SK-N-SH (cell line): ENCODE measurements at regions not wholly inside any gene's neighbourhood (a gene's known extent, or its start where the extent isn't known, plus 50 kb on each side); places are given as distances from the start of the nearest gene placed in this dataset.
A peak's percentile ranks its signal among the peaks of the same experiment; 100 is the strongest.

Experiments used
- CTCF ChIA-PET: fragments of 300-600, 350-600 bp; formaldehyde crosslinking; extraction: SDS; loops from one replicate; lab custom pipeline; 2021; lab: Yijun Ruan, JAX
- POLR2A ChIA-PET: fragments of 350-600 bp; sonication (Branson Sonifier 250); formaldehyde crosslinking; extraction: SDS; loops from one replicate; lab custom pipeline; 2020; ENCODE audit warnings: antibody characterized with exemption, inconsistent platforms; lab: Yijun Ruan, JAX
- DNase-seq: peaks from one replicate; pipeline ENCODE4 v3.0.0; 2012
- H2AFZ ChIP-seq: fragments of 200-600 bp; sonication (generic); 2 replicates; pipeline ENCODE4 v1.8.1; 2016; ENCODE audit warnings: antibody characterized with exemption, mild to moderate bottlenecking, low read depth
- H3F3A ChIP-seq: fragments of 200-600 bp; sonication (generic); replicated peaks from 2 replicates; pipeline ENCODE3; 2016; ENCODE audit warnings: antibody characterized with exemption, mild to moderate bottlenecking; ENCODE audit not compliant: insufficient read depth
- H3K27ac ChIP-seq, 2 experiments: fragments of 200-500 bp in 1 of 2; fragments of 200-600 bp in 1 of 2; sonication (Bioruptor generic) in 1 of 2; sonication (generic), shearing (Covaris generic) in 1 of 2; 2 replicates each; pipeline versions ENCODE4 v1.5.1 to v1.6.1; 2014 to 2016; ENCODE audit warnings: low read depth in 2 of 2, inconsistent platforms in 1 of 2, low read length in 1 of 2, mild to moderate bottlenecking in 1 of 2, mixed read lengths in 1 of 2
- H3K27me3 ChIP-seq: fragments of 200-600 bp; sonication (generic), shearing (Covaris generic); 2 replicates; pipeline ENCODE4 v1.6.1; 2016; ENCODE audit warnings: mixed run types; ENCODE audit not compliant: insufficient read depth
- H3K36me3 ChIP-seq, 2 experiments: fragments of 200-500 bp in 1 of 2; fragments of 200-600 bp in 1 of 2; sonication (Bioruptor generic) in 1 of 2; sonication (generic) in 1 of 2; replicated peaks in 1 of 2; 2 replicates each; pipeline versions ENCODE3 to v1.5.1; 2014 to 2016; ENCODE audit warnings: low read length in 1 of 2, mild to moderate bottlenecking in 1 of 2; ENCODE audit not compliant: insufficient read depth in 2 of 2, control insufficient read depth in 1 of 2
- H3K4me1 ChIP-seq, 2 experiments: fragments of 200-500 bp in 1 of 2; fragments of 200-600 bp in 1 of 2; sonication (Bioruptor generic) in 1 of 2; sonication (generic), shearing (Covaris generic) in 1 of 2; 2 replicates each; pipeline versions ENCODE4 v1.5.1 to v1.6.1; 2014 to 2016; ENCODE audit warnings: low read depth in 1 of 2, low read length in 1 of 2, mixed run types in 1 of 2; ENCODE audit not compliant: insufficient read depth in 2 of 2, control insufficient read depth in 1 of 2
- H3K4me2 ChIP-seq: fragments of 200-600 bp; sonication (generic), shearing (Covaris generic); 2 replicates; pipeline ENCODE4 v1.6.1; 2017; ENCODE audit warnings: mixed run types
- H3K4me3 ChIP-seq, 2 experiments: fragments of 200-500 bp in 1 of 2; fragments of 200-600 bp in 1 of 2; sonication (Bioruptor generic) in 1 of 2; sonication (generic), shearing (Covaris generic) in 1 of 2; 2 replicates each; pipeline versions ENCODE4 v1.5.1 to v1.8.1; 2014 to 2016; ENCODE audit warnings: low read depth in 2 of 2, inconsistent platforms in 1 of 2, low read length in 1 of 2, mild to moderate bottlenecking in 1 of 2, mixed read lengths in 1 of 2, moderate library complexity in 1 of 2
- H3K79me2 ChIP-seq: fragments of 200-600 bp; sonication (generic); 2 replicates; pipeline ENCODE4 v1.8.1; 2017; ENCODE audit warnings: mild to moderate bottlenecking; ENCODE audit not compliant: insufficient read depth
- H3K9ac ChIP-seq: fragments of 200-600 bp; sonication (generic); 2 replicates; pipeline ENCODE4 v1.6.1; 2017; ENCODE audit warnings: mixed run types
- H3K9me2 ChIP-seq: fragments of 200-600 bp; sonication (generic); 2 replicates; pipeline ENCODE4 v1.6.1; 2017; ENCODE audit warnings: mixed run types
- H3K9me3 ChIP-seq: fragments of 200-600 bp; sonication (generic); 2 replicates; pipeline ENCODE4 v1.6.1; 2017; ENCODE audit warnings: mixed run types, mild to moderate bottlenecking, moderate library complexity
- H4K20me1 ChIP-seq: fragments of 200-600 bp; sonication (generic); 2 replicates; pipeline ENCODE4 v1.6.1; 2017; ENCODE audit warnings: mild to moderate bottlenecking, mixed run types; ENCODE audit not compliant: insufficient read depth
- EP300 ChIP-seq, 2 experiments: IDR thresholded peaks; 2 replicates each; pipeline versions ENCODE4 v1.4.0 to v1.6.1; 2012; ENCODE audit warnings: borderline replicate concordance in 1 of 2, low read depth in 1 of 2, low read length in 1 of 2
- FOXJ3 ChIP-seq: sonication (generic); formaldehyde crosslinking; IDR thresholded peaks from 2 replicates; pipeline ENCODE4 v1.5.1; 2020; ENCODE audit warnings: mild to moderate bottlenecking, missing genetic modification reagents
- FOXM1 ChIP-seq: IDR thresholded peaks from 2 replicates; pipeline ENCODE4 v1.4.0; 2012; ENCODE audit warnings: low read depth, mild to moderate bottlenecking
- GABPA ChIP-seq: IDR thresholded peaks from 2 replicates; pipeline ENCODE4 v1.4.0; 2012; ENCODE audit warnings: low read depth, mild to moderate bottlenecking
- GATA2 ChIP-seq: sonication (generic); formaldehyde crosslinking; IDR thresholded peaks from 2 replicates; pipeline ENCODE4 v1.5.0; 2020; ENCODE audit warnings: mild to moderate bottlenecking, missing genetic modification reagents
- MEF2A ChIP-seq: IDR thresholded peaks from 2 replicates; pipeline ENCODE4 v1.4.0; 2012; ENCODE audit warnings: low read depth, borderline replicate concordance
- POLR2AphosphoS5 ChIP-seq: IDR thresholded peaks from 2 replicates; pipeline ENCODE4 v1.6.1; 2012; ENCODE audit warnings: low read depth, low read length
- RCOR1 ChIP-seq: fragments of 150-350 bp; IDR thresholded peaks from 2 replicates; pipeline ENCODE4 v1.6.1; 2017; ENCODE audit warnings: antibody characterized with exemption, low read length
- RFX5 ChIP-seq: IDR thresholded peaks from 2 replicates; pipeline ENCODE4 v1.6.1; 2012; ENCODE audit warnings: mild to moderate bottlenecking, improper control_type of control experiment, low read length
- SMC3 ChIP-seq: IDR thresholded peaks from 2 replicates; pipeline ENCODE4 v1.6.1; 2012; ENCODE audit warnings: low read depth, low read length, improper control_type of control experiment
- TAF1 ChIP-seq: IDR thresholded peaks from 2 replicates; pipeline ENCODE4 v1.6.1; 2012; ENCODE audit warnings: low read depth, mild to moderate bottlenecking, low read length, moderate library complexity, borderline replicate concordance
- TCF12 ChIP-seq: IDR thresholded peaks from 2 replicates; pipeline ENCODE4 v1.4.0; 2012
- WGBS: methylation state at CpG from one replicate; pipeline ENCODE4 v1.1.6; 2017; ENCODE audit warnings: low lambda C conversion rate; 5-methylcytosine and 5-hydroxymethylcytosine counted together
- TF ChIP-seq, protein P1 (sequence below): fragments of 150-350 bp; IDR thresholded peaks from 2 replicates; pipeline ENCODE4 v1.6.1; 2017; ENCODE audit warnings: antibody characterized with exemption, low read length, low read depth, borderline replicate concordance
- TF ChIP-seq, protein P2 (sequence below): IDR thresholded peaks from 2 replicates; pipeline ENCODE4 v1.6.1; 2012; ENCODE audit warnings: mild to moderate bottlenecking, low read depth, low read length, moderate library complexity
- TF ChIP-seq, protein P3 (sequence below): IDR thresholded peaks from 2 replicates; pipeline ENCODE4 v1.4.0; 2012; ENCODE audit warnings: low read depth, borderline replicate concordance

DNA sequence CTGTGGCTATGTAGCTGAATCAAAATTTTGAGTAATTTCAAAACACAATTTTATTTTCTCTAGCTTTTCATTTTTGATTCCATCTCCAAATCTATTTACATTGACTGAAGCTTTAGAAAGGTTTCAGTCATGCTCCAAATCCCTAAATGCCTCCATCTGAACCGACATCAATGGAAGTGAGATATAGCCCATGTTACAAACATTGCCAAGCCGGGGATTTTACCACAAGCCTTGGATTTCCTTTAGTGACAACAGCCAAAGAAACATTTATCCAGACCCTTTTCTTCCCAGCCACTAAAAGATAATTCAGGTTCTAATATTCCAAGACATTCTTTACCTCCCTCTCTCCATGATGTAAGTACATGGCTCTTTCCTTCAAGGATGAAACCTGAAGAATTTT is 1087.7 kb upstream of the SEMA6A start:
- DNase-seq: no peak
- POLR2A ChIA-PET: no interaction called here
- no peaks in the 10 kb centered on the region for H4K20me1 ChIP-seq
- no peak overlapping the region for H3K4me2 ChIP-seq
- H3K27me3 ChIP-seq: no peaks in the 10 kb centered on the region
- H3F3A ChIP-seq: no peaks in the 10 kb centered on the region
- no peaks in the 10 kb centered on the region for H3K9me2 ChIP-seq
- 24% methylated on average over 2 of the region's 2 CpGs for WGBS
- H3K4me1 ChIP-seq: no peaks in the 10 kb centered on the region
- no peaks in the 10 kb centered on the region for H3K79me2 ChIP-seq
- H3K4me3 ChIP-seq: no peak overlapping the region
- H3K36me3 ChIP-seq: no peaks in the 10 kb centered on the region
- no peak overlapping the region for H2AFZ ChIP-seq
- H3K9ac ChIP-seq: no peak overlapping the region
- no peak overlapping the region for H3K27ac ChIP-seq
- no peak for TF ChIP-seq GABPA
- no peak for TF ChIP-seq FOXM1
- TF ChIP-seq GATA2 (CRISPR knock-in tag): no peak
- TF ChIP-seq RFX5: no peak
- CTCF ChIA-PET: interaction anchor here (0.6 kb wide), 1 partner anchor 30 kb away, joined by 3 read pairs; no protein-coding TSS in a partner anchor
- H3K9me3 ChIP-seq: no peaks in the 10 kb centered on the region

DNA sequence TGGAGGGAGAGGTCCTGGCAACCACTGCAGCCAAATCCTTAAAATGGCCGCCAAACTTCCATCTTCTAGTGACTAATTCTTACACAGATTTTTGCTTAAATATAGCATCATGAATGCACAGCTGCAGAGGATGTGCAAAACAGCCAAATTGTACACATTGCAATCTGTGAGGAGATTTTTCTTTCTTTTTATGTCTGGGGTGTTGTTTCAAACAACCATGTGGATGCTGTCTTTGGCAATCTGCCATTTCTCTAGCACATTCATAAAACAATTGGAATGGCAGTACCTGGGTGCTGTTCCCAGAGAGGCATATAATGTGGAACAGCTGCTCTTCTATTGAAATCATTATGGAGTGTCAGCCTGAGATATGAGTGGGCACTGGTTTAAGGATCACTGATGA is 1082.9 kb upstream of the SEMA6A start:
- Histone ChIP-seq H3F3A (no peaks in the 10 kb centered on the region), H3K36me3 (no peaks in the 10 kb centered on the region), H3K9me2 (no peaks in the 10 kb centered on the region), H3K9ac (no peak overlapping the region), H3K27ac (no peak overlapping the region), H3K27me3 (no peaks in the 10 kb centered on the region), H2AFZ (no peak overlapping the region), H3K4me1 (no peaks in the 10 kb centered on the region), H4K20me1 (no peaks in the 10 kb centered on the region), H3K4me3 (no peak overlapping the region), H3K9me3 (no peaks in the 10 kb centered on the region), H3K4me2 (no peak overlapping the region), H3K79me2 (no peaks in the 10 kb centered on the region)
- TF ChIP-seq EP300 (IDR thresholded peaks at IDR 0.05; ENCODE audit: borderline replicate concordance in 1 of 2, low read depth in 1 of 2, low read length in 1 of 2) (peak in 1 of 2 experiments; percentile 34; a peak in 1 of 4 replicates), TCF12 (no peak), RCOR1 (0 out of 2 replicates have a peak, but pooled peaks have one; percentile 9), POLR2AphosphoS5 (no peak)
- 25% methylated on average over 1 of the region's 1 CpG for WGBS
- POLR2A ChIA-PET: no interaction called here
- DNase-seq: peak; percentile 11
- CTCF ChIA-PET: no interaction called here

DNA sequence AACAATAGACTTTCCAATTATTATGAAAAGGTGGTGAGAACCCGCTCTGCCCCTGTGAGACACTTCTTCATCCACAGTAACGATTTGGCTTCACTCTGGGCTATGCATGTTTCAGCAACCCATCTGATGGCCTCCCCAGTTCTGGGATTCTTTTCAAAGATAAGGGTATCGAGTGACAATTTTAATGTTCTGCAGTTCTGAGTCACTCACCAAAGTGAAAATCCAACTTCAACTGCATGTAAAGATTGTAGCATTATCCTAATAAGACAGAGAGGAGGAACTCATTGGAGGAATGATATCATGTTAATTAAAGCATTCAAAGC is 1078.3 kb upstream of the SEMA6A start:
- POLR2A ChIA-PET: no interaction called here
- H3K4me1 ChIP-seq: no peaks in the 10 kb centered on the region
- no peak overlapping the region for H3K27ac ChIP-seq
- H4K20me1 ChIP-seq: no peaks in the 10 kb centered on the region
- WGBS: 14% methylated on average over 3 of the region's 3 CpGs
- no peak overlapping the region for H3K4me2 ChIP-seq
- no peaks in the 10 kb centered on the region for H3K9me2 ChIP-seq
- H3K4me3 ChIP-seq: no peak overlapping the region
- no peaks in the 10 kb centered on the region for H3K27me3 ChIP-seq
- H3K36me3 ChIP-seq: no peaks in the 10 kb centered on the region
- DNase-seq: no peak
- no peaks in the 10 kb centered on the region for H3K79me2 ChIP-seq
- H3F3A ChIP-seq: no peaks in the 10 kb centered on the region
- no peak for TF ChIP-seq SMC3
- no peak for TF ChIP-seq EP300 (IDR thresholded peaks at IDR 0.05; ENCODE audit: borderline replicate concordance in 1 of 2, low read depth in 1 of 2, low read length in 1 of 2)
- TF ChIP-seq, protein P1, sequence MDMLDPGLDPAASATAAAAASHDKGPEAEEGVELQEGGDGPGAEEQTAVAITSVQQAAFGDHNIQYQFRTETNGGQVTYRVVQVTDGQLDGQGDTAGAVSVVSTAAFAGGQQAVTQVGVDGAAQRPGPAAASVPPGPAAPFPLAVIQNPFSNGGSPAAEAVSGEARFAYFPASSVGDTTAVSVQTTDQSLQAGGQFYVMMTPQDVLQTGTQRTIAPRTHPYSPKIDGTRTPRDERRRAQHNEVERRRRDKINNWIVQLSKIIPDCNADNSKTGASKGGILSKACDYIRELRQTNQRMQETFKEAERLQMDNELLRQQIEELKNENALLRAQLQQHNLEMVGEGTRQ: no peak
- no peak for TF ChIP-seq FOXJ3 (CRISPR knock-in tag)
- TF ChIP-seq MEF2A: no peak
- TF ChIP-seq, protein P2, sequence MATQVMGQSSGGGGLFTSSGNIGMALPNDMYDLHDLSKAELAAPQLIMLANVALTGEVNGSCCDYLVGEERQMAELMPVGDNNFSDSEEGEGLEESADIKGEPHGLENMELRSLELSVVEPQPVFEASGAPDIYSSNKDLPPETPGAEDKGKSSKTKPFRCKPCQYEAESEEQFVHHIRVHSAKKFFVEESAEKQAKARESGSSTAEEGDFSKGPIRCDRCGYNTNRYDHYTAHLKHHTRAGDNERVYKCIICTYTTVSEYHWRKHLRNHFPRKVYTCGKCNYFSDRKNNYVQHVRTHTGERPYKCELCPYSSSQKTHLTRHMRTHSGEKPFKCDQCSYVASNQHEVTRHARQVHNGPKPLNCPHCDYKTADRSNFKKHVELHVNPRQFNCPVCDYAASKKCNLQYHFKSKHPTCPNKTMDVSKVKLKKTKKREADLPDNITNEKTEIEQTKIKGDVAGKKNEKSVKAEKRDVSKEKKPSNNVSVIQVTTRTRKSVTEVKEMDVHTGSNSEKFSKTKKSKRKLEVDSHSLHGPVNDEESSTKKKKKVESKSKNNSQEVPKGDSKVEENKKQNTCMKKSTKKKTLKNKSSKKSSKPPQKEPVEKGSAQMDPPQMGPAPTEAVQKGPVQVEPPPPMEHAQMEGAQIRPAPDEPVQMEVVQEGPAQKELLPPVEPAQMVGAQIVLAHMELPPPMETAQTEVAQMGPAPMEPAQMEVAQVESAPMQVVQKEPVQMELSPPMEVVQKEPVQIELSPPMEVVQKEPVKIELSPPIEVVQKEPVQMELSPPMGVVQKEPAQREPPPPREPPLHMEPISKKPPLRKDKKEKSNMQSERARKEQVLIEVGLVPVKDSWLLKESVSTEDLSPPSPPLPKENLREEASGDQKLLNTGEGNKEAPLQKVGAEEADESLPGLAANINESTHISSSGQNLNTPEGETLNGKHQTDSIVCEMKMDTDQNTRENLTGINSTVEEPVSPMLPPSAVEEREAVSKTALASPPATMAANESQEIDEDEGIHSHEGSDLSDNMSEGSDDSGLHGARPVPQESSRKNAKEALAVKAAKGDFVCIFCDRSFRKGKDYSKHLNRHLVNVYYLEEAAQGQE: no peak
- no peak for TF ChIP-seq TAF1
- TF ChIP-seq, protein P3, sequence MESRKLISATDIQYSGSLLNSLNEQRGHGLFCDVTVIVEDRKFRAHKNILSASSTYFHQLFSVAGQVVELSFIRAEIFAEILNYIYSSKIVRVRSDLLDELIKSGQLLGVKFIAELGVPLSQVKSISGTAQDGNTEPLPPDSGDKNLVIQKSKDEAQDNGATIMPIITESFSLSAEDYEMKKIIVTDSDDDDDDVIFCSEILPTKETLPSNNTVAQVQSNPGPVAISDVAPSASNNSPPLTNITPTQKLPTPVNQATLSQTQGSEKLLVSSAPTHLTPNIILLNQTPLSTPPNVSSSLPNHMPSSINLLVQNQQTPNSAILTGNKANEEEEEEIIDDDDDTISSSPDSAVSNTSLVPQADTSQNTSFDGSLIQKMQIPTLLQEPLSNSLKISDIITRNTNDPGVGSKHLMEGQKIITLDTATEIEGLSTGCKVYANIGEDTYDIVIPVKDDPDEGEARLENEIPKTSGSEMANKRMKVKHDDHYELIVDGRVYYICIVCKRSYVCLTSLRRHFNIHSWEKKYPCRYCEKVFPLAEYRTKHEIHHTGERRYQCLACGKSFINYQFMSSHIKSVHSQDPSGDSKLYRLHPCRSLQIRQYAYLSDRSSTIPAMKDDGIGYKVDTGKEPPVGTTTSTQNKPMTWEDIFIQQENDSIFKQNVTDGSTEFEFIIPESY: no peak
- H3K9ac ChIP-seq: no peak overlapping the region
- CTCF ChIA-PET: no interaction called here
- H3K9me3 ChIP-seq: no peaks in the 10 kb centered on the region
- no peak overlapping the region for H2AFZ ChIP-seq
